ENCODE measurements at regions not wholly inside any gene's neighbourhood (a gene's known extent, or its start where the extent isn't known, plus 50 kb on each side); places are given as distances from the start of the nearest gene placed in this dataset.

GRCh38 chr19:29401712-29402421 lies 123.9 kb upstream of the VSTM2B start:
- DNase-seq, result no peak

GRCh38 chr19:29402563-29402962 lies 123.2 kb upstream of the VSTM2B start:
- no peak for DNase-seq

GRCh38 chr19:29404015-29404414 lies 121.8 kb upstream of the VSTM2B start:
- no peak for DNase-seq

- no peak for DNase-seq
Observed at GRCh38 chr19:29404951-29405727, 120.7 kb upstream of the VSTM2B start.

- DNase-seq, result no peak
Observed at GRCh38 chr19:29405728-29405995, 120.1 kb upstream of the VSTM2B start.

GRCh38 chr19:29409076-29409862 lies 116.5 kb upstream of the VSTM2B start:
- no peak for DNase-seq

GRCh38 chr19:29410601-29411000 lies 115.2 kb upstream of the VSTM2B start:
- no peak for DNase-seq

- no peak for DNase-seq
Observed at GRCh38 chr19:29411113-29411581, 114.6 kb upstream of the VSTM2B start.

GRCh38 chr19:29413435-29413834 lies 112.4 kb upstream of the VSTM2B start:
- DNase-seq, result no peak

GRCh38 chr19:29415507-29415906 lies 110.3 kb upstream of the VSTM2B start:
- DNase-seq, result no peak

GRCh38 chr19:29417048-29417447 lies 108.7 kb upstream of the VSTM2B start:
- no peak for DNase-seq

GRCh38 chr19:29418201-29418600 lies 107.6 kb upstream of the VSTM2B start:
- no peak for DNase-seq

- DNase-seq, result no peak
Observed at GRCh38 chr19:29420065-29420464, 105.7 kb upstream of the VSTM2B start.

- DNase-seq, result no peak
Observed at GRCh38 chr19:29420482-29421195, 105.2 kb upstream of the VSTM2B start.

GRCh38 chr19:29421196-29421545 lies 104.6 kb upstream of the VSTM2B start:
- no peak for DNase-seq

GRCh38 chr19:29422047-29422446 lies 103.7 kb upstream of the VSTM2B start:
- DNase-seq, result no peak

GRCh38 chr19:29422486-29423085 lies 103.2 kb upstream of the VSTM2B start:
- DNase-seq, result no peak

- no peak for DNase-seq
Observed at GRCh38 chr19:29428071-29428470, 97.7 kb upstream of the VSTM2B start.

- no peak for DNase-seq
Observed at GRCh38 chr19:29429021-29429420, 96.8 kb upstream of the VSTM2B start.

- DNase-seq, result no peak
Observed at GRCh38 chr19:29429581-29429980, 96.2 kb upstream of the VSTM2B start.

- no peak for DNase-seq
Observed at GRCh38 chr19:29431332-29431731, 94.5 kb upstream of the VSTM2B start.

GRCh38 chr19:29432677-29433076 lies 93.1 kb upstream of the VSTM2B start:
- DNase-seq, result no peak

GRCh38 chr19:29436591-29437103 lies 89.1 kb upstream of the VSTM2B start:
- no peak for DNase-seq
